IMR-90 (cell line): ENCODE measurements at regions not wholly inside any gene's neighbourhood (a gene's known extent, or its start where the extent isn't known, plus 50 kb on each side); places are given as distances from the start of the nearest gene placed in this dataset.

Source experiments
- ATAC-seq: fragments of 200-7000 bp; cut with Tn5 transposase; 2 replicates; pipeline ENCODE4 v1.9.1; 2020; ENCODE audit warnings: low read depth, mild to moderate bottlenecking, moderate library complexity
- BruUV-seq: library from RNA; stranded (reverse); fragments of 400-500 nt; replicated peaks from 2 replicates; lab custom pipeline; 2021; lab: Mats Ljungman, UMichigan
- CTCF ChIA-PET: fragments of 300-600 bp; formaldehyde crosslinking; extraction: SDS; loops from one replicate; lab custom pipeline; 2021; ENCODE audit warnings: antibody characterized with exemption; lab: Yijun Ruan, JAX
- POLR2A ChIA-PET: fragments of 300-600 bp; sonication (Branson Sonifier 250); formaldehyde crosslinking; loops from one replicate; lab custom pipeline; 2022; ENCODE audit warnings: antibody characterized with exemption; ENCODE audit not compliant: unreplicated experiment; lab: Charles Lee
- DNase-seq: peaks from one replicate; pipeline ENCODE4 v3.0.0; 2013
- H2AFZ ChIP-seq: replicated peaks from 2 replicates; pipeline ENCODE3; 2013; ENCODE audit warnings: low read length, mild to moderate bottlenecking; ENCODE audit not compliant: poor library complexity
- H2AK5ac ChIP-seq: 2 replicates; pipeline ENCODE4 v1.6.1; 2013; ENCODE audit warnings: low read depth, low read length, inconsistent platforms
- H2AK9ac ChIP-seq: replicated peaks from 2 replicates; pipeline ENCODE3; 2013; ENCODE audit warnings: mild to moderate bottlenecking, low read depth, low read length, moderate library complexity; ENCODE audit not compliant: poor library complexity
- H2BK120ac ChIP-seq: 2 replicates; pipeline ENCODE4 v1.6.1; 2013; ENCODE audit warnings: low read depth, low read length, inconsistent platforms
- H2BK15ac ChIP-seq: 3 replicates; pipeline ENCODE4 v1.6.1; 2013; ENCODE audit warnings: low read depth, low read length, inconsistent platforms
- H2BK20ac ChIP-seq: 2 replicates; pipeline ENCODE4 v1.6.1; 2013; ENCODE audit warnings: low read depth, mild to moderate bottlenecking, inconsistent platforms, low read length, moderate library complexity
- H2BK5ac ChIP-seq: 2 replicates; pipeline ENCODE4 v1.6.1; 2013; ENCODE audit warnings: mild to moderate bottlenecking, low read depth, low read length, inconsistent platforms; ENCODE audit not compliant: poor library complexity, severe bottlenecking
- H3K14ac ChIP-seq: replicated peaks from 2 replicates; pipeline ENCODE4 v1.6.1; 2013; ENCODE audit warnings: low read depth, low read length, inconsistent platforms
- H3K18ac ChIP-seq: 2 replicates; pipeline ENCODE4 v1.6.1; 2013; ENCODE audit warnings: low read depth, low read length, control low read depth
- H3K23ac ChIP-seq: 2 replicates; pipeline ENCODE4 v1.6.1; 2013; ENCODE audit warnings: low read depth, low read length, inconsistent platforms
- H3K27ac ChIP-seq: 2 replicates; pipeline ENCODE4 v1.5.1; 2013; ENCODE audit warnings: mild to moderate bottlenecking, control low read depth, low read length; ENCODE audit not compliant: insufficient read depth
- H3K27me3 ChIP-seq: 2 replicates; pipeline ENCODE4 v1.6.1; 2013; ENCODE audit warnings: low read length; ENCODE audit not compliant: control insufficient read depth, insufficient read depth
- H3K36me3 ChIP-seq: 2 replicates; pipeline ENCODE4 v1.6.1; 2013; ENCODE audit warnings: low read length, mixed read lengths; ENCODE audit not compliant: control insufficient read depth, insufficient read depth
- H3K4ac ChIP-seq: 2 replicates; pipeline ENCODE4 v1.6.1; 2013; ENCODE audit warnings: low read depth, low read length, inconsistent platforms
- H3K4me1 ChIP-seq: 2 replicates; pipeline ENCODE4 v1.6.1; 2013; ENCODE audit warnings: low read length, mixed read lengths; ENCODE audit not compliant: control insufficient read depth, insufficient read depth
- H3K4me2 ChIP-seq: 2 replicates; pipeline ENCODE4 v1.6.1; 2013; ENCODE audit warnings: low read depth, mild to moderate bottlenecking, control low read depth, low read length, moderate library complexity
- H3K4me3 ChIP-seq: 2 replicates; pipeline ENCODE4 v1.5.1; 2013; ENCODE audit warnings: low read depth, mild to moderate bottlenecking, control low read depth, low read length, moderate library complexity; ENCODE audit not compliant: insufficient read depth
- H3K56ac ChIP-seq: 2 replicates; pipeline ENCODE4 v1.6.1; 2013; ENCODE audit warnings: low read length, inconsistent platforms; ENCODE audit not compliant: insufficient read depth; ENCODE audit errors: extremely low read depth
- H3K79me1 ChIP-seq, 2 experiments: 2 replicates each; pipeline ENCODE4 v1.6.1; 2013; ENCODE audit warnings: low read length in 2 of 2, inconsistent platforms in 1 of 2, low read depth in 1 of 2
- H3K9ac ChIP-seq: 2 replicates; pipeline ENCODE4 v1.6.1; 2013; ENCODE audit warnings: low read depth, low read length, control low read depth
- H3K9me1 ChIP-seq: 2 replicates; pipeline ENCODE4 v1.6.1; 2013; ENCODE audit warnings: low read length, inconsistent platforms; ENCODE audit not compliant: insufficient read depth
- H3K9me3 ChIP-seq: 2 replicates; pipeline ENCODE4 v1.6.1; 2013; ENCODE audit warnings: low read length; ENCODE audit not compliant: control insufficient read depth, insufficient read depth
- H4K20me1 ChIP-seq: 2 replicates; pipeline ENCODE4 v1.6.1; 2013; ENCODE audit warnings: low read length, inconsistent platforms; ENCODE audit not compliant: insufficient read depth
- H4K5ac ChIP-seq: 2 replicates; pipeline ENCODE4 v1.6.1; 2013; ENCODE audit warnings: mild to moderate bottlenecking, low read depth, low read length, control low read depth
- H4K8ac ChIP-seq, 2 experiments: 2 replicates each; pipeline ENCODE4 v1.6.1; 2013; ENCODE audit warnings: low read depth in 2 of 2, low read length in 2 of 2, control low read depth in 1 of 2, inconsistent platforms in 1 of 2
- H4K91ac ChIP-seq: 2 replicates; pipeline ENCODE4 v1.6.1; 2013; ENCODE audit warnings: low read depth, low read length, inconsistent platforms; ENCODE audit not compliant: insufficient read depth
- MAFK ChIP-seq: IDR thresholded peaks from 2 replicates; pipeline ENCODE4 v1.6.1; 2012; ENCODE audit warnings: low read depth, low read length, improper control_type of control experiment
- NFE2L2 ChIP-seq: fragments of 150-350 bp; IDR thresholded peaks from 2 replicates; pipeline ENCODE4 v1.6.1; 2016; ENCODE audit warnings: low read depth, mild to moderate bottlenecking, low read length
- WGBS, 2 experiments: methylation state at CpG; one replicate each; pipeline versions ENCODE4 v1.1.5 to v1.1.7; 2013; ENCODE audit warnings: missing lambda C conversion rate in 2 of 2; ENCODE audit not compliant: insufficient read length in 1 of 2; ENCODE audit errors: extremely low coverage in 2 of 2; 5-methylcytosine and 5-hydroxymethylcytosine counted together
- dilution Hi-C: fragments of 300-500 bp; cut with HindIII; formaldehyde crosslinking; loops from one replicate; pipeline ENCODE4 v1.14.3; 2018; ENCODE audit warnings: low sequenced_read_pairs; ENCODE audit not compliant: unreplicated experiment
- in situ Hi-C: fragments of 300-500 bp; cut with MboI; formaldehyde crosslinking; loops from 3 replicates; pipeline ENCODE4 v1.14.3; 2019; ENCODE audit warnings: low sequenced_read_pairs, inconsistent platforms, mixed read lengths
- intact Hi-C: fragments of 100-400 bp; cut with micrococcal nuclease; formaldehyde crosslinking; loops from 2 replicates; pipeline ENCODE4 v1.10.0; 2022

DNA sequence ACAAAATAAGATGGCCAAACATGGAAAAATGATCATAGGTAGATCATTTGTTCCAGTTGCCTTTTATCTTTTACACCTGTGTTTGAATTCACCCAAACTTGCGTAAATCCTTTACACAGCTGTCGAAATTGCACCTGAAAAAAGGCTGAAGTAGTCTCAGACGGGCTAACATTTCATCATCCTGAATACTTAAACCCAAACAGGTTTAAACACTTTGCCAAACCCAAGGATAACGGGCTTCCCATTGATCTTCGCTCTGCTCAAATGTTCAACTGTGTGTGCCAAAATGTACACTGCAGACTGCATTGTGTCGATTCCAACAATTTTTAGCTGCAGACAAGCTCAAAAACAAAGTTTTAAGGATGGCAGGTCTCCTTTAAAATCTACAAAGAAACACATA, 288.7 kb upstream of the DDHD1 start:
- Histone ChIP-seq H3K4me2 (0 out of 2 replicates have a peak overlapping the region, but pooled peaks have one; percentile 6), H2BK20ac (peak overlapping the region; percentile 86), H3K27ac (peak overlapping the region; percentile 64; the same call in 1 of the 2 replicates), H3K4me3 (no peak overlapping the region), H3K18ac (peak overlapping the region; percentile 32), H3K23ac (peak overlapping the region; percentile 53; the same call in 1 of the 2 replicates), H2BK120ac (peak overlapping the region; percentile 86), H2BK15ac (peak overlapping the region; percentile 81; the same call in 2 of the 3 replicates), H2AK5ac (peak overlapping the region; percentile 73), H2BK5ac (peak overlapping the region; percentile 20), H3K14ac (peak overlapping the region; percentile 64; the same call in 1 of the 2 replicates), H3K36me3 (no peaks in the 10 kb centered on the region), H2AK9ac (no peak overlapping the region), H4K5ac (peak overlapping the region; percentile 22; the same call in 1 of the 2 replicates), H3K9ac (peak overlapping the region; percentile 58; the same call in 1 of the 2 replicates), H3K9me1 (peaks cover 3% of the 10 kb centered on the region; the same call in 1 of the 2 replicates), H3K27me3 (no peaks in the 10 kb centered on the region; the same call in 1 of the 2 replicates), H3K4me1 (peaks cover 8% of the 10 kb centered on the region), H4K20me1 (no peaks in the 10 kb centered on the region), H3K9me3 (no peaks in the 10 kb centered on the region; the same call in 1 of the 2 replicates), H3K4ac (peak overlapping the region; percentile 74), H3K79me1 (no peaks in the 10 kb centered on the region), H4K8ac (peak overlapping the region in 1 of 2 experiments; percentile 76; a peak in 2 of 4 replicates), H3K56ac (0 out of 2 replicates have a peak overlapping the region, but pooled peaks have one; percentile 44), H4K91ac (peak overlapping the region; percentile 85), H2AFZ (no peak overlapping the region)
- DNase-seq (no peak), ATAC-seq (no peak)
- TF ChIP-seq MAFK (no peak), NFE2L2 (no peak)
- ChIA-PET POLR2A (no interaction called here), CTCF (interaction anchor here (0.6 to 1.0 kb wide), 2 partner anchors 16 to 512 kb away, joined by 3 to 4 read pairs; no protein-coding TSS in a partner anchor)
- in situ Hi-C loops = loop anchor here (25.0 kb wide), 1 partner anchor 896 kb away; no protein-coding TSS in a partner anchor
- dilution Hi-C loops = no loop called here
- BruUV-seq = no TSS peak
- intact Hi-C loops = no loop called here
- WGBS, 2 experiments = no CpG with 5 or more reads among the region's 6 CpGs
